ENCODE measurements at regions not wholly inside any gene's neighbourhood (a gene's known extent, or its start where the extent isn't known, plus 50 kb on each side); places are given as distances from the start of the nearest gene placed in this dataset.

- H3K27ac Mint-ChIP-seq = no peak overlapping the region
- no peak for DNase-seq
- no peak overlapping the region for H3K4me3 Mint-ChIP-seq
- H3K27me3 Mint-ChIP-seq = no peaks in the 10 kb centered on the region
- peaks cover 8% of the 10 kb centered on the region for H3K9me3 Mint-ChIP-seq
- CTCF ChIA-PET = no interaction called here
- H3K36me3 Mint-ChIP-seq = no peaks in the 10 kb centered on the region
- H3K4me1 Mint-ChIP-seq = no peaks in the 10 kb centered on the region
Measured at GRCh38 chr12:85697003-85697402, 139.2 kb downstream of the RASSF9 start.

- no peaks in the 10 kb centered on the region for H3K36me3 Mint-ChIP-seq
- H3K4me3 Mint-ChIP-seq = no peak overlapping the region
- no peaks in the 10 kb centered on the region for H3K27me3 Mint-ChIP-seq
- no peaks in the 10 kb centered on the region for H3K4me1 Mint-ChIP-seq
- no peak for DNase-seq
- CTCF ChIA-PET = no interaction called here
- no peak overlapping the region for H3K27ac Mint-ChIP-seq
- H3K9me3 Mint-ChIP-seq = peaks cover 8% of the 10 kb centered on the region
Measured at GRCh38 chr12:85698937-85699336, 137.3 kb downstream of the RASSF9 start.

GRCh38 chr12:85708775-85709174 is 127.4 kb downstream of the RASSF9 start:
- H3K27me3 Mint-ChIP-seq = no peaks in the 10 kb centered on the region
- H3K36me3 Mint-ChIP-seq = no peaks in the 10 kb centered on the region
- H3K27ac Mint-ChIP-seq = no peak overlapping the region
- H3K4me3 Mint-ChIP-seq = no peak overlapping the region
- DNase-seq = no peak
- CTCF ChIA-PET = no interaction called here
- no peaks in the 10 kb centered on the region for H3K4me1 Mint-ChIP-seq
- H3K9me3 Mint-ChIP-seq = peaks cover 2% of the 10 kb centered on the region

GRCh38 chr12:85711735-85712390 is 124.3 kb downstream of the RASSF9 start:
- H3K27ac Mint-ChIP-seq = no peak overlapping the region
- CTCF ChIA-PET = no interaction called here
- no peak overlapping the region for H3K4me3 Mint-ChIP-seq
- H3K27me3 Mint-ChIP-seq = no peaks in the 10 kb centered on the region
- no peak for DNase-seq
- H3K9me3 Mint-ChIP-seq = peaks cover 4% of the 10 kb centered on the region
- H3K36me3 Mint-ChIP-seq = no peaks in the 10 kb centered on the region
- H3K4me1 Mint-ChIP-seq = no peaks in the 10 kb centered on the region

- DNase-seq = no peak
- Mint-ChIP-seq H3K4me3 (no peak overlapping the region), H3K36me3 (no peaks in the 10 kb centered on the region), H3K9me3 (peaks cover 6% of the 10 kb centered on the region), H3K4me1 (no peaks in the 10 kb centered on the region), H3K27me3 (no peaks in the 10 kb centered on the region), H3K27ac (no peak overlapping the region)
- CTCF ChIA-PET = no interaction called here
Measured at GRCh38 chr12:85713373-85713772, 122.8 kb downstream of the RASSF9 start.

GRCh38 chr12:85714425-85714824 is 121.8 kb downstream of the RASSF9 start:
- H3K4me3 Mint-ChIP-seq = no peak overlapping the region
- H3K36me3 Mint-ChIP-seq = no peaks in the 10 kb centered on the region
- H3K9me3 Mint-ChIP-seq = peaks cover 7% of the 10 kb centered on the region
- H3K4me1 Mint-ChIP-seq = no peaks in the 10 kb centered on the region
- no peak for DNase-seq
- no peaks in the 10 kb centered on the region for H3K27me3 Mint-ChIP-seq
- CTCF ChIA-PET = no interaction called here
- H3K27ac Mint-ChIP-seq = no peak overlapping the region

GRCh38 chr12:85720308-85721033 is 115.7 kb downstream of the RASSF9 start:
- CTCF ChIA-PET = no interaction called here
- DNase-seq = no peak
- Mint-ChIP-seq H3K27me3 (no peaks in the 10 kb centered on the region), H3K4me3 (no peak overlapping the region), H3K27ac (no peak overlapping the region), H3K36me3 (no peaks in the 10 kb centered on the region), H3K9me3 (peaks cover 7% of the 10 kb centered on the region), H3K4me1 (no peaks in the 10 kb centered on the region)

- Mint-ChIP-seq H3K4me1 (no peaks in the 10 kb centered on the region), H3K4me3 (no peak overlapping the region), H3K36me3 (no peaks in the 10 kb centered on the region), H3K9me3 (peaks cover 2% of the 10 kb centered on the region), H3K27me3 (no peaks in the 10 kb centered on the region), H3K27ac (no peak overlapping the region)
- CTCF ChIA-PET = no interaction called here
- DNase-seq = no peak
Measured at GRCh38 chr12:85725991-85726390, 110.2 kb downstream of the RASSF9 start.

GRCh38 chr12:85733221-85733840 is 102.9 kb downstream of the RASSF9 start:
- Mint-ChIP-seq H3K4me3 (no peak overlapping the region), H3K27ac (no peak overlapping the region), H3K36me3 (no peaks in the 10 kb centered on the region), H3K9me3 (peaks cover 2% of the 10 kb centered on the region), H3K27me3 (no peaks in the 10 kb centered on the region), H3K4me1 (no peaks in the 10 kb centered on the region)
- CTCF ChIA-PET = no interaction called here
- DNase-seq = no peak

GRCh38 chr12:85733984-85734383 is 102.2 kb downstream of the RASSF9 start:
- no peak overlapping the region for H3K4me3 Mint-ChIP-seq
- H3K9me3 Mint-ChIP-seq = no peaks in the 10 kb centered on the region
- no peaks in the 10 kb centered on the region for H3K27me3 Mint-ChIP-seq
- CTCF ChIA-PET = no interaction called here
- no peak for DNase-seq
- H3K27ac Mint-ChIP-seq = no peak overlapping the region
- no peaks in the 10 kb centered on the region for H3K36me3 Mint-ChIP-seq
- no peaks in the 10 kb centered on the region for H3K4me1 Mint-ChIP-seq

- H3K27me3 Mint-ChIP-seq = no peaks in the 10 kb centered on the region
- no peak overlapping the region for H3K4me3 Mint-ChIP-seq
- H3K4me1 Mint-ChIP-seq = no peaks in the 10 kb centered on the region
- H3K9me3 Mint-ChIP-seq = peaks cover 2% of the 10 kb centered on the region
- DNase-seq = no peak
- no peaks in the 10 kb centered on the region for H3K36me3 Mint-ChIP-seq
- CTCF ChIA-PET = no interaction called here
- H3K27ac Mint-ChIP-seq = no peak overlapping the region
Measured at GRCh38 chr12:85740186-85740585, 96.0 kb downstream of the RASSF9 start.

GRCh38 chr12:85741046-85741445 is 95.2 kb downstream of the RASSF9 start:
- Mint-ChIP-seq H3K4me1 (no peaks in the 10 kb centered on the region), H3K4me3 (no peak overlapping the region), H3K36me3 (no peaks in the 10 kb centered on the region), H3K27me3 (no peaks in the 10 kb centered on the region), H3K9me3 (peaks cover 2% of the 10 kb centered on the region), H3K27ac (no peak overlapping the region)
- CTCF ChIA-PET = no interaction called here
- no peak for DNase-seq

GRCh38 chr12:85747941-85748495 is 88.2 kb downstream of the RASSF9 start:
- Mint-ChIP-seq H3K9me3 (peaks cover 1% of the 10 kb centered on the region), H3K4me3 (no peak overlapping the region), H3K36me3 (no peaks in the 10 kb centered on the region), H3K27ac (no peak overlapping the region), H3K4me1 (no peaks in the 10 kb centered on the region), H3K27me3 (no peaks in the 10 kb centered on the region)
- DNase-seq = no peak
- CTCF ChIA-PET = no interaction called here

Measured in activated naive CD4-positive, alpha-beta T cell treated with anti-CD3 and anti-CD28 coated beads, Interleukin-2, amount 10 ng/mL, durations not matched to agents 7 days and 5 days (primary cell).